GM12891 (cell line): ENCODE measurements at regions not wholly inside any gene's neighbourhood (a gene's known extent, or its start where the extent isn't known, plus 50 kb on each side); places are given as distances from the start of the nearest gene placed in this dataset.

Experiments
- PAX5 ChIP-seq: IDR thresholded peaks from 2 replicates; pipeline ENCODE4 v1.6.1; 2011; ENCODE audit warnings: low read length, moderate library complexity, mild to moderate bottlenecking; ENCODE audit not compliant: insufficient read depth, severe bottlenecking
- POLR2A ChIP-seq: IDR thresholded peaks from 2 replicates; pipeline ENCODE4 v1.6.1; 2011; ENCODE audit warnings: low read depth, low read length, control low read depth
- POLR2AphosphoS5 ChIP-seq: IDR thresholded peaks from 2 replicates; pipeline ENCODE4 v1.6.1; 2011; ENCODE audit warnings: low read depth, low read length, control low read depth
- TAF1 ChIP-seq: IDR thresholded peaks from 2 replicates; pipeline ENCODE4 v1.6.1; 2011; ENCODE audit warnings: low read depth, low read length, control low read depth

DNA sequence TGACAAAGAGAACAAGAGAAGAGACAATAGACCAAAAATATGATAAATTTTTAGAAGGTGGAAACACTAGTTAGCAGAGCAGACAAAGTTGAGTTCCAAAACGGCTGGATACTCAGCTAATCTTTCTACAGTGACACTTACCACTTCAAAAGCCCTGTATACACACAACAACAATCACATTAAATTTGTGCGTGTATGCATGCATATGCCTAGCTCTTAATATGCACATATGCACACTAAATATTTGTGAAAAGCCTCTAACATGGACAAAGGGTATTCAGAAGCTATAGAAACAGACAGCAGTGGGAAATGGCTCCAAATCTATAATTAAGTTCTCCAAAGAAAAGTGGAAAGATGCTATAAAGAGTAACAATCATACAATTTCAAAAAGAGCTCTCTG lies 476.4 kb downstream of the HTR7 start:
- TF ChIP-seq POLR2AphosphoS5 (no peak), POLR2A (no peak), TAF1 (no peak), PAX5 (no peak)
